ENCODE measurements at regions not wholly inside any gene's neighbourhood (a gene's known extent, or its start where the extent isn't known, plus 50 kb on each side); places are given as distances from the start of the nearest gene placed in this dataset.
"Not testable (repeated sequence)": the region's sequence is repeated elsewhere in the genome, so short reads cannot be mapped to it uniquely, and the experiment has no call there.

DNA sequence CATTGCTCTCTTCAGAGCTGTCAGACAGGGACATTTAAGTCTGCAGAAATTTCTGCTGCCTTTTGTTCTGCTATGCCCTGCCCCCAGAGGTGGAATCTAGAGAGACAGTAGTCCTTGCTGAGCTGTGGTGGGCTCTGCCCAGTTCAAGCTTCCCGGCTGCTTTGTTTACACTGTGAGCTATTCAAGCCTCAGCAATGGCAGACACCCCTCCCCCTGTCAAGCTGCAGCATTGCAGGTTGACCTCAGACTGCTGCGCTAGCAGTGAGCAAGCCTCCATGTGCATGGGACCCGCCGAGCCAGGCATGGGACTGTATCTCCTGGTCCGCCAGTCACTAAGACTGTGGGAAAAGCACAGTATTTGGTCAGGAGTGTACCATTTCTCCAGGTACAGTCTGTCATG, 53.6 kb upstream of the MAPK10 start:
- not testable (repeated sequence) for DNase-seq

DNA sequence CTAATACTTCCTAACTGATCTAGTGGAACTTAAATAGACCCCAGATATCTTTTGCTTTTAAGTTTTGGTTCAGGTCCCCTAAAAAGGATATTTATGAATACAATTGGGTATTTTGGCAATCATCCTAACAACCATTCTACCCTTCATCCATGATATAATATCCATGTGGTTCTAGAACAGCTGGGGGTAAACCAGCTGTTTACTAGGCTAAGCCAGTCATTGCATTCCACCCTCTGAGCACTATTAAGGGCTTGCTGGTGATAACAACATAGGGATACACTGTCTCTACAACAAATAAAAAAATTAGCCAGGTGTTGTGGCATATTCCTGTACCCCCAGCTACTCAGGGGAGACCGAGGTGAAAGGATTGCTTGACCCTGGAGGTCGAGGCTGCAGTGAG, 54.8 kb upstream of the MAPK10 start:
- no peak for DNase-seq

DNA sequence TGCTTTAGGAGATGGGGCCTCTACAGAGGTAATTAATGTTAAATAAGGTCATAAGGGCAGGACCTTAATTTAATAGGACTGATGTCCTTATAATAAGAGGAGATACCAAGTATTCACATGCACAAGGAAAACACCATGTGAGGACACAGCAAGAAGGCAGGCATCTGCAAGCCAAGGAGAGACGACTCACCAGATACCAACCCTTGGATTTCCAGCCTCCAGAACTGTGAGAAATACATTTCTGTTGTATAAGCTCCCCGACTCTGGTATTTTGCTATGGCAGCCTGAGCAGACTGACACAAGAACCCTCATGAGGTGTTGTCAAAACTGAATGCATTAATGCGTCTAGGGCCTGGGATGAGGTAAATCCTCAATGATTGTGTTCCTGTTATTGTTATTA, 56.2 kb upstream of the MAPK10 start:
- no peak for DNase-seq

DNA sequence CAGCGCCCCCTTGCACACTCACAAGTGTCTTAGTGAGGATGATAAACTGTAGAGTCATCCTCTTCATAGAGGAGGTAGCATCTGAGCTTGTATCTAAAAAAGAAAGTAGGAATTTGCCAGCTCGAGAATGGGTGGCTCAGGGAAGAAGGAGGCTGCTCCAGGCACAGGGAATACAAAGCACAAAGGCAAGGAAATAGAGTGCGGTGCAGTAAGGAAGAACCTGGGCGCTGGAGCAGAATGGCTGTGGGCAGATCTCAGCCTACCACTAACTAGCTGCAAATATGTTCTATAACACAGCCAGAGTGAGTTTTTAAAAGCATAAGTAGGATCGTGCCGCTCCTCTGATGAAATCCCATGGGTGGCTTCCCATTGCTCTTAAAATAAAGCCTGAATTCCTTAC, 61.6 kb upstream of the MAPK10 start:
- no peak for DNase-seq

DNA sequence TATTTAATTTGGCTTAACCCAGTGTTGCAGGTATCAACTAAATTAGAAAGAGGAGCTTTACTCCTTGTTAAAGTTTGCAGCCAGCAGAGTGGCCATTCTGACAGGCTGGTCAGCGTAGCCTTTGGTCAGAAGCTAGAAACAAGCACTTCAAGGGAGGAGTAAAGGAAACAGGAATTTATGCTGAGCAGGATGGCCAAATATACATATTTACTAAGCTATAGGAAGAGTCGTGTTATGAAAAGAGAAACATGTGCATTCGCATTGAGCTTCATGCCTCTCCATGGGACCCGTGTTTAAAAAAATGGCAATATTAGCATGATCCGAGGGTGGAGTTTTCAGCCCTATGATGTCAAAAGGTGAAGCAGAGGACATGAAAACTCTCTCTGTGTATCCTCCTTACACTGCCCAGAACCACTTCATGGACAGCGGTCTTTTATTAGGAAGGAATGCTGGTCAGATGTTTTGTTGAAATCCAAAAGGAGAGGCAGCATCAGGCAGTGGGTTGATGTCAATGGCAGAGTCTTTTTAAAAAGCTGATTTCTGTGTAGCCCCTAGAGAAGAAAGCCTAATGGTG, 71.8 kb upstream of the MAPK10 start:
- DNase-seq, result no peak

DNA sequence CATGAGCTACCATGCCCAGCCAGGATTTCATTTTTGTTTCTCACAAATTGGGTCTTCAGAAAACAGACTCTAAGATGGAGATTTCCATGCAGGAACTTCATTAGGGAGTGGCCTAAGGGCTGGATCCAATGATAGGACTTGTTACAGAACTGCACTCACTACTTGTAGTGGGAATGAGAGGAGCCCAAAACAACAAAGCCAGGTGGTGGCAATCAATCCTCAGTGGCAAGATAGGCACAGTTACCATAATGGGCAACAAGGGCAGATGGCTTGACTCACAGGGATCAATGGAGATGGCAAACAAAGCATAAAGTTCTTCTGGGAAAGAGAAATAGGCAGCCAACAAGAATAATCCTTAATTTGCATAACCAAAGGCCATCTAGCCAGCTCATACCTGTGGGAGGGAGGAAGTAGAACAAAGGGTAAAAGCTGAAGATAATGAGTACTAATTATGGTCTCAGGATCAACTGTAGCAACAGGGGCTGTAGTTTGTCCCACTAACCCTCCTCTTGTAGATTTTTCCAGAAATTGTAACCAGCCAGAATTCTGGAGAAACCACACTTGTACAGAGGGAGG, 72.8 kb upstream of the MAPK10 start:
- no peak for DNase-seq

DNA sequence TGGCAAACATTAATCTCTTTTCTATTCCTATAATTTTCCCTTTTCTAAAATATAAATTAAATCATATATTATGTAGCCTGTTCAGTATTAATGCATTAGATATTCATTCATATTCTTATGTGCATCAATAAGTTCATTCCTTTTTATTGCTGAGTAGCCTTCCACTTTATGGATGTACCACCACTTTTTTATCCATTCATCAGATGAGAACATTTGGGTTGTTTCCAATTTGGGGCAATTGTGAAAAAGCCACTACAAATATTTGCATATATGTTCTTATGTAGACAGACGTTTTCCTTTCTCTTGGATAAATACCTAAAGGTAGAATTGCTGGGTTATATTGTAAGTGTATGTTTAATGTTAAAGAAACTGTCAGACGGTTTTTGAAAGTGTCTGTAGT, 79.4 kb upstream of the MAPK10 start:
- DNase-seq, result no peak

DNA sequence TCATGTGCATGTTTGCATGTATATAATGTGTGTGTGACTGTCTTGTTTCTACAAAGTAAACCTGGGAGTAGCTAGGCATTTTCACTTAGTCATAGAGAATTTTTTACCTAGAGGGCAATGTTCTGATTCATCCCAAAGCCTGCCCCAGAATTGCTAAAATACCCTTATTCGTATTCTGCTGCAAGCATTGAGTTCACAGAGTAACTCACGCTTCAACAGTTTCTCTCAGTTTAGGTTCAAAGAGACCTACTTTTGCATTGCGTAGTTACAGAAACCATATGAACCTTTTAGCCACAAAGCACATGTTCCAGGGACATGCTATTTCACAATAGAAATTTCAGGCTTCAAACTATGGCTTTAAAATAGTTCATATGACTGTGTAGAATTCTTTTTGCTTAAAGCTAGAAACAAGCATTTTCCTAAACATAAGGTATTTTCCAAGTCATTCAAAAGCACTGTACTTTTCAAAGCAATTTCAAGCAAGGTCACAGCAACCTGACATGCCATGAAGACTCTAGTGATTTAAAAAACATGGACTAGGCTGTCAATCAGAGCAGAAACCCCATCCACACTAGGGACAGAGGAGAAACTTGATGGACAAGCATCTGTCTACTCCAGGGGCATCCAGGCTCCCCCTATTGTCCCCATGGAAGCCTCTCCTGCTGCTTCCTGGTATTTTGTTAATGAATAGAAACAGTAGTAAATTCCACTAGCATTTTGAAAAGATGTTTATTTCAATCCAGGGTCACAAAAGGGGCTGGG, 81.5 kb upstream of the MAPK10 start:
- DNase-seq, result no peak

DNA sequence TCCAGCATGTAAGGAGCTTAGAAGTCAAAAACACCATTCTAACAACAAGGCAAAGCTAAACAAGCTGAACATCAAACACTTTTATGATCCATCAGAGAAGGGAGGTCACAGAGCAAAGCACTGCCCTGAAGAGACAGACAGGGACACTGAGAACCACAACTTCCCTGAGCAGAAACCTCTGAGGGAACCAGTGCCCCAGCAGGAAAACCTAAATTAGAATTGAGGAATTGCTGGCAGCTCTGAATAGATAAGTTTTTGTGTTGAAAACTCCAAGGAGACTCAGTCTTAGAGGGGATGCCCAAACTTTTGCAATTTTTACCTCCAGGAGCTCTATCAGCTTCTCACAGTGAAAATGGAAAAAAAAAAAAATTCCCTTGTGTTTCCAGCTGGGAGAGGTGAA, 83.0 kb upstream of the MAPK10 start:
- no peak for DNase-seq

DNA sequence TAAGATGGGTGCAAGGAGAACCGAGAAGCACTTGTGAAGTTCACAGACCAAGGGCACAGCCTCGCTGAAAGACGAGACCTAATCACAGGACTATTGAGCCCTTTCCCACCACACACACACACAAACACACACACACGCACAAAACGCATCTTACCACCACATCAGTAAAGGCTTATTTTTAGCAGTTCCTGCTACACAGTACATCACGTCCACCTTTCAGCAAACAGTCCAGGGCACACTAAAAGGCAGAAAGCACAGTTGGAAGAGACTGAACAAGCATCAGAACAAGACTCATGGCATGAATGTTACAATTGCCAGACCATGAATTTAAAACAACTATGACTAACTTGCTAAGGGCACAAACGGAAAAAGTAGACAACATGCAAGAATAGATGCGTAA, 83.6 kb upstream of the MAPK10 start:
- no peak for DNase-seq

DNA sequence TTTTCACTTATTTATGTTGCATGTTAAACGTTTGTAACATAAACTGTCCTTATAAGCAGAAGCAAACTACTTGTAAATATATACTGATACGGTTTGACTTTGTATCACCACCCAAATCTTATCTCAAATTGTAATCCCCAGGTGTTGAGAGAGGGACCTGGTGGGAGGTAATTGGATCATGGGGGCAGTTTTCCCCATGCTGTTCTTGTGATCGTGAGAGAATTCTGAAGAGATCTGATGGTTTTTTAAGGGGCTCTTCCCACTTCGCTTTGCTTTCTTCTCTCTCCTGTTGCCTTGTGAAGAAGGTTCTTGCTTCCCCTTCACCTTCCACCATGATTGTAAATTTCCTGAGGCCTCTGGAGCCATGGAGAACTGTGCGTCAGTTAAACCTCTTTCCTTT, 87.1 kb upstream of the MAPK10 start:
- no peak for DNase-seq

DNA sequence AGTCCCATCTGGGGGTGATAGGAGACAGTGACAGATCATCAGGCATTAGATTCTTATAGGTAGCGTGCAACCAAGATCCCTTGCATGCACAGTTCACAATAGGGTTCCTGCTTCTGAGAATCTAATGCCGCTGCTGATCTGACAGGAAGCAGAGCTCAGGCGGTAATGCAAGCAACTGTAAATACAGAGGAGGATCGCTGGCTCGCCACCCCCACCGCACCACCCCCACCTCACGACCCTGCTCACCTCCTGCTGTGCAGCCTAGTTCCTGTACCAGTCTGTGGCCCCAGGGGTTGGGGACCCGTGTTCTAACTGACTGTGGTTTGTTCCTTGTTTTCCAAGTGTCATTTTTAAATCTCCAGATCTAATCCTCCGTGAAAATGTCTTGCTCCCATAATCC, 89.0 kb upstream of the MAPK10 start:
- DNase-seq, result no peak

DNA sequence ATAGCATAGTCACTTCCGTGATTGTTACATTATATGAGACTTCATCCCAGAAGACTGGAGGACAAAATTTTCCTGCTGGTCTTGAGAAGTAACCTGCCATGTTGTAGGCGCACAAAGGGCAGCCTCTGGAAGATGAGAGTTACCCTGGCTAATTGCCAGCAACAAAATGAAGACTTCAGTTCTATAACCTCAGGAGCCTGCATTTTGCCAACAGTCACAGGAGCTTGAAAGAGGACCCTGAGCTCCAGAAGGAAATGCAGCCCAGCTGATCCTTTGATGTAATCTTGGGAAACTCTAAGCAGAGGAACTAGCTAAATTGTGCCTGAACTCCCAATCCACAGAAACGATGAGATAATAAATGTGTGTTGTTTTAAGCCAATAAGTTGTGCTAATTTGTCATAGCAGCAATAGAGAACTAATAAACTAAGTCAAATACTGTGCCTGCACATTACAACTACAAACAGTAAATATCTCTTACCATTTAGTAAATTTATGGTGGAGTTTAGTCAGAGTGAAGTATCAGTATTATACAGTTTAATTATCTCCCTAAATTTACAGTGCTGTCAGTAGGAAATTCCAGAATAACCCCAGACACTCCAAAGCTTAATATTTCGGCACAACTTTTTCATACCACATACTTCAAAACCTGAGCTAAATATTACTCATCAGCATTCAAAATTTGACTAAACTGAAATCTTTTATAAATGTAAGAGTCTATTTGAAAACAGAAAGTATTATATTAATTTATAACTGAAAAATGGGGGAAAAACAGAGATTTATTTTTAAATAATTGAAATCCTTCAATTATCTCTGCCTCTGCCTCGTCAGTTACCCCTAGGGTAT, 90.1 kb upstream of the MAPK10 start:
- no peak for DNase-seq

DNA sequence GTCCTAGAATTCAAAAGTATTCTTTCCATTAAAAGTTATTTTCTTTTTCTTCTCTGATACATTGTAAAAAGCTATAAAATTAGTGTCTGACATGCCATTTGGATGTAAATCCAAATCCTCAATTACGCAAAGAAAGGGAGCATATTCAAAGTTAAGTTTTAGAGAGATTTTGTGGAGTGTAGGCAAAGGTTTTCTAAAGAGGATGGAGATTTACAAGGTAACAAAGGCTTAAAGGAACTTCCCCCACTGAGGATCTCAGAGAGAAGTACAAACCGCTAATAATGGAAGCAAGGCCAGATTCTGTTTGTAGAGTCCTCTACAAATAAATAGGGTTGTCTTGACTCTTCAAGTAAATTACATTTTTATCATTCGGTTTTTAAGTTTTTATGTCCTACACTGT, 91.0 kb upstream of the MAPK10 start:
- DNase-seq, result no peak

DNA sequence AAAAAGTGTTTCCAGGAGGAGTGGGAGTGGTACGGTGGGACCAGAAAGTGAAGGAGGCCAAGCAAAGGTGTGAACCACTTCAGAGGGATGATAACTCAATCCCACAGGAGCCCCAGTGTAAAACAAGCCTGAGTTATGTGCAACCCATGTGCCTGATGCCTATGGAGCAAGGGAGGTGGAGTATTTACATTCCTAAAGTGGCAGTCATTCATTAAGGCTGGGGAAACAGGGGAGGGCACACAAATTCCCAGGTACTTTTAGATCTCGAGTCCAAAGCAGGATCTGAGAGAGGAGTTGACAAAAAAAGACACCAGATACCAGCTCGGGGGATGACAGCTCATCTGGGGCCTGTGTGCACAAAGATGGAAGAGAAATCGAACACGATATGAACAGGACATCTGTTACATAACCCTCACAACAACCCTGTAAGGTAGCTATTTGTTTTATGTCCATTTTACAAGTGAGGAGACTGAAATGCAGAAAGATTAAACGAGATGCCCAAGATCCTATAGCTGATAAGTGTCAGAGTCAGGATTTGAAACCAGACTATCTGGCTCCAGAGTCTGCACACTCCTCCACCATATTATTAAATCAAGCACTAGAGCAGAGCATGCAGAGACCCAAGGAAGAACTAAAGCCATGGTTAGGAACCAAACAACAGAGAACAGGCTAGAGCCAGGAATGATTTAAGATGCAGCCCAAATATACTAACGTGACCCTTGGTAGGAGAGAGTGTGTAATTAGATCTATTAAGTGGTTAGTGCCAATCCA, 91.9 kb upstream of the MAPK10 start:
- DNase-seq, result no peak

DNA sequence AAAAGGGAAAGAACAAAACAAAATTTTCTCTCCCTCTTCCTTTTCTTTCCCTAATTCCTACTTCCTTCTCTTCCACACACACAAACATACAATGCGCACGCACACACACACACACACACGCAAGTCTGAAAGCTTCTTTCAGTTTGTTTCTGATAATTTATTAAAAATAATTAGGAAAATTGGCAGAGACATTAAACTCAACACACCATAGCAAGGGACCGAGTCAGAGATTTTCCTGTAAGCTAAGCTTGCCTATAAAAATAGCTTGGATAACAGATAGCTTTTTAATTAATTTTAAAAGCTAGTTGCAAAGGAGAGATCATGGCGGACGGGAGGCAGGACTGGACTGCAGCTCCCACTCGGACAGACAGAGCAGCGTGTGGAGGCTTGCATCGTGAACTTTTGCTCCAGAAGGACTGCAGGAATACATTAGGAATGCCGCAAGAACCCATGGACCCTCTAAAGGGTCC, 92.6 kb upstream of the MAPK10 start:
- DNase-seq, result no peak

DNA sequence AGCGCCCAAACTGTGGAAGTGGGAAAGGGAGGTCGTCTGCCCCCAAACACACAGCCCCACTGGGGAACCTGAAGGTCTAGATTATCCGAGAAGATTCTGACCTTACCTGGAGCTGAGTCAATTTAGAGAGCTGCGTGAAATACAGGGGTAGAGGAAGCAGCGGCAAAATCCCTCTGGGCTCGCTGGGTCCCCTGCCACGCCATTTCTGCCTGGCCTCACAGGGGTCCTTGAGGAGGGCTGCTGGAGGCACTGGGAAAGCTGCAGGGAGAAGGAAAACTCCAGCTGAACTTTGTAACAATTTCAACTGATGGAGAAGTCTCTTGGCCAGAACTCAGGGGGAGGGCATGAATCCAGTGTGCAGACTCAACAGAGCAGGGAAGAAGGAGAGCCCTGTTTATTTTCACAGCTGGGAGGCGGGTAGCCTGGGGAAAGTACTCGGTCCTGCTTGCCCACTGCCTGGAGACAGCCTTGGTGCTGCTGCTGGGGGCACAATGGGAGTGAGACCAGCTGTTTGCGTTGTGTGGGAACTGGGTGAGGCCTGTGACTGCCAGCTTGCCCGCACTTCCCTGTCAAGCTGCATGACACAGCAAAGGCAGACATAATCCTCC, 93.2 kb upstream of the MAPK10 start:
- no peak for DNase-seq

DNA sequence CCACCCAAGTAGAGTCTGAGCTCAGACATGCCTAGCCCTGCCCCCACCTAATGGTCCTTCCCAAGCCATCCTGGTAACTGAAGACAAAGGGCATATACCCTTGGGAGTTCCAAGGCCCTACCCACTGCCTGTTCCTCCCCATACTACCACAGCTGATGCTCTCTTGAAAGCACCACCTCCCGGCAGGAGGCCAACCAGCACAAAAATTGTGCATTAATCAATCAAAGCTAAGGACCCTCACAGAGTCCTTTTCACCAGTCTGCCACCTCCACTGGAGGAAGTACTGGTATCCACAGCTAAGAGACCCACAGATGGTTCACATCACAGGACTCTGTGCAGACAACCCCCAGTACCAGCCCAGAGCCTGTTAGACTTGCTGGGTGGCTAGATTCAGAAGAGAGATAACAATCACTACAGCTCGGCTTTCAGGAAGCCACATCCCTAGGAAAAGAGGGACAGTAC, 93.8 kb upstream of the MAPK10 start:
- DNase-seq, result not testable (repeated sequence)

DNA sequence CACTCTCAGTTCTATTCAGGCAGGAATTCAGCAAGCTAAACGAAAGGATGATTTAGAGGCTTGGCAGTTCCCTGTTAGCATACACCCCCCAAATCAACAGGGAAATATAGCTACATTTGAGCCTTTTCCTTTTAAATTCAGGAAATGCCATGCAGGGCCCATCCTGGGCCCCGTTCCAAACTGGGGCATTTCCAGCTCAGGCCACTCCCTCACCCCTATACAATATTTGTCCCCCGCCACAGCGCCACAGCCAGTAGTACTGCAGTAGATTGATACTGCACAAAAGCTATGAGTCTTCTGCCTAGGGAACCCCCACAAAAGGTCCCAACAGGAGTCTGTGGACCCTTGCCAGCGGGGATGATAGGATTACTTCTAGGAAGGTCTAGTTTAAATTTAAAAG, 102.0 kb upstream of the MAPK10 start:
- no peak for DNase-seq

DNA sequence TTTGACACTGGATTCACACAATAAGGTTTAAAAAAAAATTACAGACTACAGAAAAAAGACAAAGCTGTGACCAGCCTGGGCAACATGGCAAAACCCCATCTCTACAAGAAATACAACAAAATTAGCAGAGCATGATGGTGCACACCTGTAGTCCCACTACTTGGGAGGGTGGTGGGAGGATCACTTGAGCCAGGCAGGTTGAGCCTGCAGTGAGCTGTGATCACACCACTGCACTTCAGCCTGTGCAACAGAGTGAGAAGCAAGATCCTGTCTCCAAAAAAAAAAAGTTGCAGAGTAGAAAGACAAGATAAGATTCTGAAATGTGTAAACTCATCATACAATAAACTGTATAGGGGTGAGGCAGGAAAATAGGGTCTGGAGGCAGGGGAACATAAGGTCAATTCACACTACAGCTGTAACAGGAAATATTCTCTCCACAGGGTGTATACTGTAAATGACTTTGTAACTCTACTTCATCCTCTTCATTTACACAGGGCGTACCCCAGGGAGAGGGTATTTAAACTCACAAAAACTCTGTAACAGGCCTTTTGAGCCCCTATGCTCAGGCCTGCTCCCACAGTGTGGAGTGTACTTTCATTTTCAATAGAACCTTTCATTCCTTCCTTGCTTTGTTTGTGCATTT, 112.6 kb upstream of the MAPK10 start:
- DNase-seq, result no peak

DNA sequence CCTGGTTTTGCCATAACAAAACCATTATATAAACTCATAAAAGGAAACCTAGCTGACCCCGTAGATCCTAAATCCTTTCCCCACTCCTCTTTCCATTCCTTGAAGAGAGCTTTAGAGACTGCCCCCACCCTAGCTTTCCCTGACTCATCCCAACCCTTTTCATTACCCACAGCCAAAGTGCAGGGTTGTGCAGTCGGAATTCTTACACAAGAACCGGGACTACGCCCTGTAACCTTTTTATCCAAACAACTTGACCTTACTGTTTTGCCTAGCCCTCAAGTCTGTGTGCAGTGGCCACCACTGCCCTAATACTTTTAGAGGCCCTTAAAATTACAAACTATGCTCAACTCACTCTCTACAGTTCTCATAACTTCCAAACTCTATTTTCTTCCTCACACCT, 116.0 kb upstream of the PTPN13 start:
- DNase-seq, result not testable (repeated sequence)

DNA sequence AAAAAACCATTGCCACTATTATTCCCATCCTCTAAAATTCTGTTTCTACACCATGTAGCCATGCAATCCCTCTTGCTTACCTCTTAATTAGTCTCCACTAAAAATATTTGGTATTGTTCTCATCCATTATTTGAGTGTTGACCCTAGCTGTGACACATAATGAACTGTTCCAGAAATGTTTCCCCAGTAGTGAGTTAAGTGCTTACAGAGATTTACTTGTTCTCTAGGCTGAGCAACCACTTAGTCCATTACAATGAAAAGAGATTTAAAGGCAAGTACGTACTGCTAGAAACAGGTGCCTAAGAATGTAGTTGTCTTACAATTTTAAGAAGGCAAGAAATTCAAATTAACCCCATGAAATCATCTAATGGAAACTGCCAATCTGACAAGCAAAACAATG, 112.7 kb upstream of the PTPN13 start:
- no peak for DNase-seq

Data from CD4-positive, alpha-beta T cell treated with Interleukin-1 beta for 1 hour (primary cell).